ENCODE measurements at regions not wholly inside any gene's neighbourhood (a gene's known extent, or its start where the extent isn't known, plus 50 kb on each side); places are given as distances from the start of the nearest gene placed in this dataset.

DNA sequence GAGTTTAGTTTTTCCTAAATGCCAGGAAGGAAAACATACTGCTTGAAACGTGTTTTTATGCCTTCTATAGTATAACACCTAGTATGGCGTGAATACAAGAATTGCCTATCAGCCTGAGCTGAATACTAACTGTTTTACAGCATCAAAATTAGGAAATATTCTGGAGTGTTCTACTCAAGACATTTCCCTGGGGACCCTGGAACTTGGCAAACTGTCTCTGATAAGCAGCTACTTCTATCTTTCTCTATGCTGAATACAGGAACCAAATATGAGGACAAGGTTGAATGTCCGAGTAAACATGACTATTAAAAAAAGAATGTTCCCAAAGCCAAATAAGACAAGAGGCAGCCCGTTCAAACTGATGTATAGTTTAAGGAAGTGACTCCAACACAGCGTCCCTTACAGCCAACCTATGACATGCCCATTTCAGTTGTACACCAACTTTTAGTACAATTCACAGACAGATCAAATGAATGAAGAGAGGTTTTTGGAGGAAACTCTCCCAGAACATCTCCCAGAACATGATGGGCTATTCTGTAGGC lies 951.3 kb upstream of the ACVR2A start:
- DNase-seq (no peak), ATAC-seq (no peak)
- no peaks in the 10 kb centered on the region for H3K36me3 ChIP-seq (ENCODE audit: low read depth)
- no peaks in the 10 kb centered on the region for H3K9me3 ChIP-seq
- no peaks in the 10 kb centered on the region for H3K4me1 ChIP-seq (ENCODE audit: low read depth)
- intact Hi-C loops (cut with DNase I, micrococcal nuclease), result no loop called here
- no peak overlapping the region for H3K4me3 ChIP-seq
- TF ChIP-seq CTCF (IDR thresholded peaks at IDR 0.05), result no peak

GRCh38 chr2:146890491-146890890 lies 954.3 kb upstream of the ACVR2A start:
- no peaks in the 10 kb centered on the region for H3K36me3 ChIP-seq (ENCODE audit: low read depth)
- no peaks in the 10 kb centered on the region for H3K4me1 ChIP-seq (ENCODE audit: low read depth)
- TF ChIP-seq CTCF (IDR thresholded peaks at IDR 0.05), result no peak
- intact Hi-C loops (cut with DNase I, micrococcal nuclease), result no loop called here
- no peak overlapping the region for H3K4me3 ChIP-seq
- DNase-seq (no peak), ATAC-seq (no peak)
- H3K9me3 ChIP-seq, result no peaks in the 10 kb centered on the region

DNA sequence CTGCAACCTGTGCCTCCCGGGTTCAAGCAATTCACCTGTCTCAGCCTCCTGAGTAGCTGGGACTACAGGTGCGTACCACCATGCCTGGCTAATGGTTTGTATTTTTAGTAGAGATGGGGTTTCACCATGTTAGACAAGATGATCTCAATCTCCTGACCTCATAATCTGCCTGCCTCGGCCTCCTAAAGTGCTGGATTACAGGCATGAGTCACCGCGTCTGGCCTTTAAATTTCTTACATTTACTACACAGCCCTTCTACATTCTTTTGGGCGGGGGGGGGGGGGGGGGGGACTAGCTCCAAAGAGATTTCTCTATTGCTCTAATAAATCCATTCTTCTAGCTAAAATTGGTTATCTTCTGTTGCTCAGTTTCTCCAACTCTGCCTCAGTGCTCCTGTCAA lies 964.9 kb upstream of the ACVR2A start:
- no peak for TF ChIP-seq CTCF (IDR thresholded peaks at IDR 0.05)
- Histone ChIP-seq H3K4me1 (ENCODE audit: low read depth) (no peaks in the 10 kb centered on the region), H3K4me3 (no peak overlapping the region), H3K36me3 (ENCODE audit: low read depth) (no peaks in the 10 kb centered on the region), H3K9me3 (no peaks in the 10 kb centered on the region)
- intact Hi-C loops (cut with DNase I, micrococcal nuclease), result no loop called here
- DNase-seq, result no peak
- ATAC-seq, result no peak

DNA sequence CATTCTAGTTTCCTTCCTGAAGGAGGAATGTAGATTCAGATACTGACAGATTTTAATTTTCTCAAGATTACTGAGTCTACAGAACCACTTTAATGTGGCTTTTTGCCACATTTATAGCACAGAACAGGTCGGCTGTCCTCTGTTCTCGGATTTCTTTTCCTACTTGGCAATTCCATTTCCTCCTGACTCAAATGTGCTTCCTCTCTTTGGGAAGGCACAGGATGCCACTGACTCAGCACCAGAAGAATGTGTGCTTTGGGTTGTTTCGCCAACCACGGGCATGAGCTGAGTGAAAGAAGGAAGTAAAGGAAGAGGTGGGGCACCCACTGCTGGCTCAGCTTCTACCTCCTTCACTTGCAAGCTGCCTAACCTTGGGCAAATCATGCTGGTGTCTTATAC lies 970.6 kb upstream of the ACVR2A start:
- peak; percentile 40 for ATAC-seq
- no peaks in the 10 kb centered on the region for H3K9me3 ChIP-seq
- no peak overlapping the region for H3K4me3 ChIP-seq
- no peak for TF ChIP-seq CTCF (IDR thresholded peaks at IDR 0.05)
- intact Hi-C loops (cut with DNase I, micrococcal nuclease), result no loop called here
- DNase-seq, result no peak
- no peaks in the 10 kb centered on the region for H3K36me3 ChIP-seq (ENCODE audit: low read depth)
- H3K4me1 ChIP-seq (ENCODE audit: low read depth), result no peaks in the 10 kb centered on the region

DNA sequence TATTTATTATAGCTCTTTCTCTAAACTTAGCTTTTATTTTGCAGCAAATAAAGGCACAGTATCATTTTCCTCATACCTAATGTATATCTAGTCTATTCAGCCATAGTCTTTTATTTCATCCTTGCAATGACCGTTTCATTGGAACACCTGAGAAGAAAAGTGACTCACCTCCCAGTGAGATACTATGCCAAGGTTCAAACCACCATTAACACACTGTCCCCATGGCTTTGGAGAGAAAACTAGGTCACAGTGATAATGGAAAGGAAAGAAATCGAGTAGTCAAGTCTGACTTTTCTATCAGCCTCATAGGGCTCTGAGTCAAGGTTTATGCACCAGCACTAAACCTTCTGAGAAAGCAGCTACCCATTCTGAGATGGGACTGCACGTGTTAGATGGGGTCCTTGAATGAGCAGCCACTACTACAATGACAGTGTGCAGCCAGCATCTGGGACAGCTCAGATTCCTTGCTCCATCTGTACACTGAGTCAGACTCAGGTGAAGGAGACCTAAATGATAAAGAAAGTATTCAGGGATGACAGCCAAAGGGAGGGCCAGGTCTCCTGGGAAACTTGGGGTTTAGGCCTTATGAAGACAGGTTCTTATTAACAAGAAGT lies 971.1 kb upstream of the ACVR2A start:
- intact Hi-C loops (cut with DNase I, micrococcal nuclease), result no loop called here
- H3K36me3 ChIP-seq (ENCODE audit: low read depth), result no peaks in the 10 kb centered on the region
- no peak for ATAC-seq
- H3K4me3 ChIP-seq, result no peak overlapping the region
- no peaks in the 10 kb centered on the region for H3K9me3 ChIP-seq
- no peak for TF ChIP-seq CTCF (IDR thresholded peaks at IDR 0.05)
- H3K4me1 ChIP-seq (ENCODE audit: low read depth), result no peaks in the 10 kb centered on the region
- no peak for DNase-seq

GRCh38 chr2:146873056-146873455 lies 971.8 kb upstream of the ACVR2A start:
- intact Hi-C loops (cut with DNase I, micrococcal nuclease), result no loop called here
- no peak for TF ChIP-seq CTCF (IDR thresholded peaks at IDR 0.05)
- Histone ChIP-seq H3K4me1 (ENCODE audit: low read depth) (no peaks in the 10 kb centered on the region), H3K36me3 (ENCODE audit: low read depth) (no peaks in the 10 kb centered on the region), H3K9me3 (no peaks in the 10 kb centered on the region), H3K4me3 (no peak overlapping the region)
- DNase-seq (no peak), ATAC-seq (no peak)

All from mucosa of descending colon (tissue), 3 donors.